ENCODE measurements at regions not wholly inside any gene's neighbourhood (a gene's known extent, or its start where the extent isn't known, plus 50 kb on each side); places are given as distances from the start of the nearest gene placed in this dataset.

DNA sequence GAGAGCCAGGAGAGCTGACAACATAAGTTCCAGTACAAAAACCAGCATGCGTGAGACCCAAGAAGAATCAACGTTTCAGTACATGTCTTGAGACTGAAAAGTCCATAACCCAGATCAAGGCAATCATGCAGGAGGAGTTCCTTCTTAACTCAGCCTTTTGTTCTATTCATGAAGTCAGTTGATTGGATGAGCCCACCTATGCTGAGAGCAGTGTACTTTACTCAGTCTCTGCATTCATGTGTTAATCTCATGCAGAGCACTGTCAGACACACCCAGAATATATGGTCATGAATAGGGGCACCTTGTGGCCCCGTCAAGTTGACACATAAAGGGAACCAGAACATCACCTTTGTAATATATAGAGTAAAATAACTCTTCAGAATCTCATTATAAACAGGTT lies 653.6 kb upstream of the CNTNAP5 start:
- TF ChIP-seq POLR2A (IDR thresholded peaks at IDR 0.05) (no peak), EP300 (IDR thresholded peaks at IDR 0.05) (no peak)
- TF ChIP-seq, protein P1, sequence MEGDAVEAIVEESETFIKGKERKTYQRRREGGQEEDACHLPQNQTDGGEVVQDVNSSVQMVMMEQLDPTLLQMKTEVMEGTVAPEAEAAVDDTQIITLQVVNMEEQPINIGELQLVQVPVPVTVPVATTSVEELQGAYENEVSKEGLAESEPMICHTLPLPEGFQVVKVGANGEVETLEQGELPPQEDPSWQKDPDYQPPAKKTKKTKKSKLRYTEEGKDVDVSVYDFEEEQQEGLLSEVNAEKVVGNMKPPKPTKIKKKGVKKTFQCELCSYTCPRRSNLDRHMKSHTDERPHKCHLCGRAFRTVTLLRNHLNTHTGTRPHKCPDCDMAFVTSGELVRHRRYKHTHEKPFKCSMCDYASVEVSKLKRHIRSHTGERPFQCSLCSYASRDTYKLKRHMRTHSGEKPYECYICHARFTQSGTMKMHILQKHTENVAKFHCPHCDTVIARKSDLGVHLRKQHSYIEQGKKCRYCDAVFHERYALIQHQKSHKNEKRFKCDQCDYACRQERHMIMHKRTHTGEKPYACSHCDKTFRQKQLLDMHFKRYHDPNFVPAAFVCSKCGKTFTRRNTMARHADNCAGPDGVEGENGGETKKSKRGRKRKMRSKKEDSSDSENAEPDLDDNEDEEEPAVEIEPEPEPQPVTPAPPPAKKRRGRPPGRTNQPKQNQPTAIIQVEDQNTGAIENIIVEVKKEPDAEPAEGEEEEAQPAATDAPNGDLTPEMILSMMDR (IDR thresholded peaks at IDR 0.05): no peak

Data from tibial nerve (tissue), 4 donors.